ENCODE measurements at regions not wholly inside any gene's neighbourhood (a gene's known extent, or its start where the extent isn't known, plus 50 kb on each side); places are given as distances from the start of the nearest gene placed in this dataset.

- TF ChIP-seq TAF1 (IDR thresholded peaks at IDR 0.05; ENCODE audit: borderline replicate concordance, low read depth, low read length) (no peak), CTCF (IDR thresholded peaks at IDR 0.05) (no peak), POLR2AphosphoS5 (IDR thresholded peaks at IDR 0.05; ENCODE audit: low read depth, low read length) (no peak), SMC3 (IDR thresholded peaks at IDR 0.05; ENCODE audit: low read depth, low read length) (no peak), NFIC (IDR thresholded peaks at IDR 0.05; ENCODE audit: borderline replicate concordance) (no peak), JUND (IDR thresholded peaks at IDR 0.05) (no peak), EP300 (IDR thresholded peaks at IDR 0.05; ENCODE audit: borderline replicate concordance in 1 of 2, low read depth in 1 of 2, low read length in 1 of 2) (no peak), YY1 (IDR thresholded peaks at IDR 0.05; ENCODE audit: low read depth) (no peak), SIN3A (IDR thresholded peaks at IDR 0.05; ENCODE audit: borderline replicate concordance, low read depth, low read length) (no peak), GATA2 (CRISPR knock-in tag; IDR thresholded peaks at IDR 0.05) (no peak), ZBTB33 (IDR thresholded peaks at IDR 0.05; ENCODE audit: borderline replicate concordance, low read depth) (no peak), MEF2A (IDR thresholded peaks at IDR 0.05; ENCODE audit: borderline replicate concordance, low read depth) (no peak), IRF3 (IDR thresholded peaks at IDR 0.05; ENCODE audit: low read depth, low read length) (no peak), MAX (IDR thresholded peaks at IDR 0.05; ENCODE audit: low read depth) (no peak)
Observed at GRCh38 chr3:193029800-193030199, 112.1 kb upstream of the MB21D2 start.
